GM23248 (cell line): ENCODE measurements at regions not wholly inside any gene's neighbourhood (a gene's known extent, or its start where the extent isn't known, plus 50 kb on each side); places are given as distances from the start of the nearest gene placed in this dataset.
"Not testable (repeated sequence)": the region's sequence is repeated elsewhere in the genome, so short reads cannot be mapped to it uniquely, and the experiment has no call there.

Experiments used
- DNase-seq: peaks from one replicate; pipeline ENCODE4 v3.0.0-alpha.2; 2015
- H2AFZ ChIP-seq: fragments of 200-600 bp; sonication (generic); 2 replicates; pipeline ENCODE4 v1.6.1; 2016; ENCODE audit warnings: antibody characterized with exemption
- H3F3A ChIP-seq: fragments of 200-600 bp; sonication (generic); 2 replicates; pipeline ENCODE4 v1.6.1; 2016; ENCODE audit warnings: mild to moderate bottlenecking, antibody characterized with exemption, mixed run types; ENCODE audit not compliant: insufficient read depth
- H3K27ac ChIP-seq: fragments of 200-600 bp; sonication (generic); 2 replicates; pipeline ENCODE4 v1.5.1; 2016; ENCODE audit warnings: mild to moderate bottlenecking
- H3K27me3 ChIP-seq: fragments of 200-600 bp; sonication (generic); replicated peaks from 2 replicates; pipeline ENCODE4 v1.6.1; 2016; ENCODE audit warnings: mild to moderate bottlenecking; ENCODE audit not compliant: insufficient read depth
- H3K36me3 ChIP-seq: fragments of 200-600 bp; sonication (generic); 2 replicates; pipeline ENCODE4 v1.6.1; 2016; ENCODE audit warnings: low read depth, mild to moderate bottlenecking
- H3K4me1 ChIP-seq: fragments of 200-600 bp; sonication (generic); 2 replicates; pipeline ENCODE4 v1.6.1; 2016; ENCODE audit warnings: mild to moderate bottlenecking; ENCODE audit not compliant: insufficient read depth
- H3K4me2 ChIP-seq: fragments of 200-600 bp; sonication (generic); one replicate; pipeline ENCODE4 v1.6.1; 2016; ENCODE audit warnings: mild to moderate bottlenecking; ENCODE audit not compliant: unreplicated experiment
- H3K4me3 ChIP-seq: fragments of 200-600 bp; sonication (generic); 2 replicates; pipeline ENCODE4 v1.5.1; 2016; ENCODE audit warnings: mild to moderate bottlenecking
- H3K79me2 ChIP-seq: fragments of 200-600 bp; sonication (generic); 2 replicates; pipeline ENCODE4 v1.6.1; 2016; ENCODE audit warnings: mild to moderate bottlenecking; ENCODE audit not compliant: insufficient read depth
- H3K9ac ChIP-seq: fragments of 200-600 bp; sonication (generic); 2 replicates; pipeline ENCODE4 v1.6.1; 2016; ENCODE audit warnings: mild to moderate bottlenecking
- H3K9me2 ChIP-seq: fragments of 200-600 bp; sonication (generic); 2 replicates; pipeline ENCODE4 v1.6.1; 2016; ENCODE audit warnings: mixed run types, mild to moderate bottlenecking, moderate library complexity; ENCODE audit not compliant: insufficient read depth
- H3K9me3 ChIP-seq: fragments of 200-600 bp; sonication (generic); one replicate; pipeline ENCODE4 v1.6.1; 2017; ENCODE audit warnings: low read depth
- H4K20me1 ChIP-seq: fragments of 200-600 bp; sonication (generic); 2 replicates; pipeline ENCODE4 v1.6.0; 2016; ENCODE audit not compliant: insufficient read depth
- EZH2 ChIP-seq: fragments of 200-600 bp; sonication (generic); IDR thresholded peaks from 2 replicates; pipeline ENCODE4 v1.6.1; 2018; ENCODE audit warnings: antibody characterized with exemption, mild to moderate bottlenecking; ENCODE audit not compliant: insufficient read depth, poor library complexity, severe bottlenecking
- EZH2phosphoT487 ChIP-seq: fragments of 200-600 bp; sonication (generic); IDR thresholded peaks from 2 replicates; pipeline ENCODE4 v1.6.1; 2018; ENCODE audit warnings: antibody characterized with exemption, moderate library complexity, mild to moderate bottlenecking, low read depth; ENCODE audit not compliant: insufficient read depth
- WGBS, 2 experiments: methylation state at CpG; one replicate each; pipeline ENCODE4 v1.1.6; 2015 to 2017; ENCODE audit warnings: low lambda C conversion rate in 2 of 2, low coverage in 1 of 2; ENCODE audit errors: missing lambda C conversion rate in 2 of 2; 5-methylcytosine and 5-hydroxymethylcytosine counted together
- in situ Hi-C: fragments of 300-500 bp; cut with MboI; formaldehyde crosslinking; loops from 2 replicates; pipeline ENCODE4 v1.15.0; 2020

GRCh38 chrX:80508083-80508482 lies 87.8 kb downstream of the TENT5D start:
- H3K4me2 ChIP-seq, H4K20me1 ChIP-seq, in situ Hi-C loops, H3K27ac ChIP-seq, H3K36me3 ChIP-seq, H3F3A ChIP-seq, DNase-seq, H3K9me3 ChIP-seq, H2AFZ ChIP-seq, H3K4me1 ChIP-seq, H3K27me3 ChIP-seq, H3K9me2 ChIP-seq, H3K9ac ChIP-seq, H3K4me3 ChIP-seq, H3K79me2 ChIP-seq: not testable (repeated sequence)
- WGBS, 2 experiments, result 14 to 31% methylated on average over 3 of the region's 3 CpGs

GRCh38 chrX:80511969-80512760 lies 91.9 kb downstream of the TENT5D start:
- TF ChIP-seq EZH2phosphoT487 (no peak), EZH2 (no peak)
- no peaks in the 10 kb centered on the region for H3K79me2 ChIP-seq
- no peaks in the 10 kb centered on the region for H3K9me2 ChIP-seq
- no peaks in the 10 kb centered on the region for H3K9me3 ChIP-seq
- no peaks in the 10 kb centered on the region for H3K36me3 ChIP-seq
- WGBS, 2 experiments, result 6% methylated on average over 7 of the region's 7 CpGs
- no peaks in the 10 kb centered on the region for H3K27me3 ChIP-seq
- H3K4me3 ChIP-seq, result no peak overlapping the region
- no peak overlapping the region for H2AFZ ChIP-seq
- in situ Hi-C loops, result no loop called here
- no peak overlapping the region for H3K4me2 ChIP-seq
- DNase-seq, result peak; percentile 0
- no peaks in the 10 kb centered on the region for H3K4me1 ChIP-seq
- no peak overlapping the region for H3K27ac ChIP-seq
- no peaks in the 10 kb centered on the region for H3F3A ChIP-seq
- no peak overlapping the region for H3K9ac ChIP-seq
- H4K20me1 ChIP-seq, result no peaks in the 10 kb centered on the region

DNA sequence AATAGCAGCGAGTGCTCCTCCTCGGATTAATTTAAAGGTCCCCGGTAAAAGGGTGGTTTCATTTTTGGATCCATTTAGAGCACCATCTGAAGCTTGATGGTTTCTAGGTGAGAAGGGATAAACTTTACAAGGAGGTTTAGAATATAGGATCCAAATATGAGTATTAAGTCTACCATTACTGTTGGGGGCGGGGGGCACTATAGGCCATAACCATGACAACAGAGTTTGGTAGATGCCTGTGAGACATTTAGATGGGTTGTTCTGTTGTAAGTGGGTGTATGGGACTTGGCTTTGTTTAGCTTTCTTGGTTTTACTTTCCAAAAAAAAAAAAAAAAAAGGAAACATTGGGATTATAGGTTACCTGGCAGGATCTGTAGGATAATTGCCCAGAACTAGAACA lies 92.7 kb downstream of the TENT5D start:
- no peak overlapping the region for H3K4me3 ChIP-seq
- H3K4me2 ChIP-seq, result no peak overlapping the region
- no peaks in the 10 kb centered on the region for H4K20me1 ChIP-seq
- no peak for DNase-seq
- H3K9me2 ChIP-seq, result no peaks in the 10 kb centered on the region
- H3K36me3 ChIP-seq, result no peaks in the 10 kb centered on the region
- H3F3A ChIP-seq, result no peaks in the 10 kb centered on the region
- WGBS, 2 experiments, result 28 to 35% methylated on average over 4 of the region's 4 CpGs
- no peak overlapping the region for H2AFZ ChIP-seq
- no peaks in the 10 kb centered on the region for H3K79me2 ChIP-seq
- no peaks in the 10 kb centered on the region for H3K27me3 ChIP-seq
- TF ChIP-seq EZH2 (no peak), EZH2phosphoT487 (no peak)
- in situ Hi-C loops, result no loop called here
- H3K9ac ChIP-seq, result no peak overlapping the region
- no peak overlapping the region for H3K27ac ChIP-seq
- H3K4me1 ChIP-seq, result no peaks in the 10 kb centered on the region
- H3K9me3 ChIP-seq, result no peaks in the 10 kb centered on the region

DNA sequence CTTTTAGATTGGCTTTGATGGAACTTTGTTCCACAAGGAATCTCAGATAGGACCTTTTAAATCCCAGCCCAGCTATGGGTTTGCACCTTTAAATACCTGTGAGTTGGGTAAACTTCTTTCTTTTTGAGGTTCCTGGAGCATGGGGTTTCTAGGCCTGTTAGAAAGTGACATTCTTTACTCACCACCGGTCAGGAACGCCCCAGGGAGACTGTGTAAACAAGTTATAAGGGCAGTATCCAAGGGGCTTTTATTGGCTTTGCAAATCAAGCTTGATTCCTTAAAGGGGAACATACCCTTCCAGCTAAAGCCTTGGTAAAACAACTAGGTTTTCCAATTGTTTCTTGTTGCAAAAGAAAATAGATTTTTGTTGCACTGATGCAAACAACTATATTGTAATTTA lies 93.4 kb downstream of the TENT5D start:
- Histone ChIP-seq H3K9me3 (no peaks in the 10 kb centered on the region), H2AFZ (no peak overlapping the region), H3K79me2 (no peaks in the 10 kb centered on the region), H4K20me1 (no peaks in the 10 kb centered on the region), H3K9me2 (no peaks in the 10 kb centered on the region), H3F3A (no peaks in the 10 kb centered on the region), H3K27ac (no peak overlapping the region), H3K9ac (no peak overlapping the region), H3K4me2 (no peak overlapping the region), H3K4me3 (no peak overlapping the region), H3K27me3 (no peaks in the 10 kb centered on the region), H3K4me1 (no peaks in the 10 kb centered on the region), H3K36me3 (no peaks in the 10 kb centered on the region)
- DNase-seq, result no peak
- WGBS, 2 experiments, result 0 to 3% methylated on average over 2 of the region's 2 CpGs
- in situ Hi-C loops, result no loop called here
- TF ChIP-seq EZH2 (no peak), EZH2phosphoT487 (no peak)

DNA sequence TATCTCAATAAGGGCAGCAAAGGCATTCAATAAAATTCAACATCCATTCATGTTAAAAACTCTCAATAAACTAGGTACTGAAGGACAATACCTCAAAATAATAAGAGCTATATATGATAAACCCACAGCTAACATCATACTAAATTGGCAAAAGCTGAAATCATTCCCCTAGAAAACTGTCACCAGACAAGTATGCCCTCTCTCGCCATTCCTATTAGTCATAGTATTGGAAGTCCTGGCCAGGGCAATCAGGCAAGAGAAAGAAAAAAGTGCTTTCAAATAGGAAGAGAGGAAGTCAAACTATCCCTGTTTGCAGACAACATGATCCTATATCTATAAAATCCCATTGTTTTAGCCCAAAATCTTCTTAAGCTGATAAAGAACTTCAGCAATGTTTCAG lies 116.8 kb downstream of the TENT5D start:
- Histone ChIP-seq H3K9me3 (no peaks in the 10 kb centered on the region), H3K27ac (no peak overlapping the region), H3K36me3 (no peaks in the 10 kb centered on the region), H3K4me1 (no peaks in the 10 kb centered on the region), H3K9me2 (no peaks in the 10 kb centered on the region), H3K27me3 (no peaks in the 10 kb centered on the region), H3K4me3 (no peak overlapping the region), H3K9ac (no peak overlapping the region), H3K4me2 (no peak overlapping the region), H4K20me1 (no peaks in the 10 kb centered on the region), H3K79me2 (no peaks in the 10 kb centered on the region), H3F3A (no peaks in the 10 kb centered on the region), H2AFZ (no peak overlapping the region)
- WGBS, 2 experiments, result 0 to 10% methylated on average over 1 of the region's 1 CpG
- no peak for DNase-seq
- in situ Hi-C loops, result no loop called here
- TF ChIP-seq EZH2 (no peak), EZH2phosphoT487 (no peak)
